Vagina (tissue), 2 donors: ENCODE measurements at regions not wholly inside any gene's neighbourhood (a gene's known extent, or its start where the extent isn't known, plus 50 kb on each side); places are given as distances from the start of the nearest gene placed in this dataset.

ENCODE experiments used
- CTCF ChIP-seq, 3 experiments: fragments of 450-650 bp in 2 of 3; fragments of 200-600 bp in 1 of 3; sonication (generic) in 1 of 3; IDR thresholded peaks; one replicate each; pipeline ENCODE4 v1.5.1; 2017 to 2019; ENCODE audit warnings: antibody characterized with exemption in 3 of 3, mild to moderate bottlenecking in 2 of 3, moderate library complexity in 2 of 3
- POLR2A ChIP-seq, 2 donors: fragments of 450-650 bp; IDR thresholded peaks; one replicate each; pipeline ENCODE4 v1.6.1; 2017; ENCODE audit warnings: antibody characterized with exemption in 2 of 2, mild to moderate bottlenecking in 2 of 2, moderate library complexity in 2 of 2
- POLR2AphosphoS5 ChIP-seq, 2 donors: sonication (generic); formaldehyde crosslinking; IDR thresholded peaks; one replicate each; pipeline ENCODE4 v1.9.0; 2017; ENCODE audit warnings: antibody characterized with exemption in 2 of 2, mild to moderate bottlenecking in 2 of 2, low read depth in 1 of 2; ENCODE audit not compliant: insufficient read depth in 1 of 2

- TF ChIP-seq CTCF (IDR thresholded peaks at IDR 0.05) (no peak), POLR2A (IDR thresholded peaks at IDR 0.05) (no peak), POLR2AphosphoS5 (IDR thresholded peaks at IDR 0.05; ENCODE audit: insufficient read depth in 1 of 2, low read depth in 1 of 2) (no peak)
Measured at GRCh38 chr2:59077981-59078531, 836.9 kb upstream of the FANCL start.
